ENCODE measurements at regions not wholly inside any gene's neighbourhood (a gene's known extent, or its start where the extent isn't known, plus 50 kb on each side); places are given as distances from the start of the nearest gene placed in this dataset.
A peak's percentile ranks its signal among the peaks of the same experiment; 100 is the strongest.

DNA sequence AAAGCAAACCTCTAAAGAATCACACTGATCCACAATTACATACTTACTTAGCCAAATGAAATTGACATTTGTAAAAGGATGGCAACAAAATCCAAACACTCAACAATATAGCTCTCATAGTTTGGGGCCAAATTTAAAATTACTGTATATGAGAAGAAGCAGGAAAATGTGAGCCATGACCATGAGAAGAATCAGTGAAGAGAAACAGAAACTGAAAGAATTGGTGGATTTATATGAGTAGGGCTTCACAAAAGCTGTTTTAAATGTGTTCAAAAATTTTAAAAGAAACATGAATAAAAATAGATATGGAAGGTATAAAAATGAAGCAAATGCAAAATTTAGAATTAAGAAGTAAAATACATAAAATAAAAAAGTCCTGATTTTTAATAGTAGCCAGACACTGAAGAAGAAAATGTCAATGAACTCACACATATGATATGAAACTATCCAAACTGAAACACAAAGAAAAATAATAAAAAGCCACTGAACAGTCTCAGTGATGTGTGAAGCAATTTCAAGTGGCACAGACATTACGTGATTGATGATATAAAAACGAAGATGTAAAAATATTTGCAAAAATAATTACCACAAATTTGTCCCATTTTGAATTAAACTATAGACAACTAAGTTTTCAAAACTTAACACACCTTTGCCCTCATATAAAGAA is 87.9 kb upstream of the MDGA2 start:
- DNase-seq, result no peak

DNA sequence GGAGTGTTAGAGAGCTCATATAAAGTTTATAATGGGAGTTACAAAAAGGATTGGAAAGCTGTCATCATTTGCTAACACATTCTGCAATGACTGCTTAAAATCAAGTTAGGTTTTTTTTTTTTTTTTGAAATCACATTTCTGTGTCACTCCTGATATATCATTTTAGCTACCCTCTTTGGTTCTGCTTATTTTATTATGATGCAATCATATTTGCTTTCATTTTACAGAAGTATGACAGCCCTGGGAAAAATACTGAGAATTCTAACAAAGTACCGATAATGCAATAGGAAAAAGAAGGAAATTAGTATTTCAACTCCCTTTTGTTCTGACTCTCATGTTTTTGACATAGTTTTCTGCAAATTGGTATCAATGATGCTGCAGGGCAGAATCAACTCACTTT is 71.6 kb upstream of the MDGA2 start:
- DNase-seq, result peak; percentile 50 to 59

GRCh38 chr14:47744155-47744554 is 68.8 kb upstream of the MDGA2 start:
- DNase-seq, result peak; percentile 69 to 72

DNA sequence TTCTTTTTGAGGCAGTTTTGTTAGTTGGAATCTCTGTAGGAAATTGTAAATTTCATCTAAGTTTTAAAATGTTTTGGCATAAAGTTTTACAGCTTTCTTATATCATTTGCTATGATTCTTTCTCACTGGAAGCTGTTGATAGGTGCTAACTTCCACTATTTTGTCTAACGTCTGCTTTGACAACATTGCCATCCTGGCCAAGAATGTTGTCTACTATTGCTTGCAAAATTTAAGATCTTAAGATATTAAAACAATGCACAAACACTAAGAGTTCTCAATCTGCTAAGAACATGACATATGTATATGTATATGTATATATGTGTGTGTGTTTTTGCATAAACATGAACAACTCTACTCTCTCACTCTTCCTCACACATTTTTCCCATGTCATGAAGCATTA is 64.1 kb upstream of the MDGA2 start:
- no peak for DNase-seq

DNA sequence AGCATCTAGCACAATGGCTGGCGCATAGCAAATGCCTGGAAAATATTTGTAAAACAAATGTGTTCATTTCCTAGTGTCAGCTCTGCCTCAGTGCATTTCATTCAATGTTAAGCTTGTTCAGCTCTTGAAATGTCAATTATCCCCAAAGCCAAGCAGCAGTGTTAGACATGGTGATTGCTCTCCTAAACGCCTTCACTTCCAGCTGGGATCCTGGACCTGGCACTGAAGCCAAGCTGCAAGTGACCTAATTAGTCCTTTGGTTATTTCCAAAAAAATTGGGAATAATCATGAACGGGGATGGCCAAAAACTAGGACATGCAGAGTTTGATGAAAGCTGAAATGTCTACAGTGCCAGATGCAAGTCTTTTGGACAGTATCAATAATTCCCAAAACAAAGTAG is 54.9 kb upstream of the MDGA2 start:
- no peak for DNase-seq
